SK-N-SH treated with all-trans-retinoic acid at 6 μM for 48 hours (cell line): ENCODE measurements at regions not wholly inside any gene's neighbourhood (a gene's known extent, or its start where the extent isn't known, plus 50 kb on each side); places are given as distances from the start of the nearest gene placed in this dataset.

Experiments
- ISL1 ChIP-seq: fragments of 250-450 bp; sonication (Bioruptor Pico); IDR thresholded peaks from 2 replicates; pipeline ENCODE4 v2.1.2; 2022; ENCODE audit warnings: mild to moderate bottlenecking, moderate library complexity
- PPARA ChIP-seq: fragments of 250-450 bp; sonication (Bioruptor Pico); IDR thresholded peaks from 2 replicates; pipeline ENCODE4 v1.5.0; 2020; ENCODE audit warnings: mild to moderate bottlenecking, borderline replicate concordance
- TCF4 ChIP-seq: fragments of 250-450 bp; sonication (Bioruptor Pico); IDR thresholded peaks from 2 replicates; pipeline ENCODE4 v1.8.0; 2021; ENCODE audit warnings: mild to moderate bottlenecking, moderate library complexity, borderline replicate concordance
- TOX ChIP-seq: fragments of 250-450 bp; sonication (Bioruptor Pico); IDR thresholded peaks from 2 replicates; pipeline ENCODE4 v1.8.0; 2021; ENCODE audit warnings: mild to moderate bottlenecking, moderate library complexity, borderline replicate concordance
- ZFP30 ChIP-seq: fragments of 450-650 bp; formaldehyde crosslinking; IDR thresholded peaks from 2 replicates; pipeline ENCODE4 v1.5.0; 2022; ENCODE audit warnings: mild to moderate bottlenecking, moderate library complexity
- TF ChIP-seq, protein P1 (sequence below): fragments of 250-450 bp; sonication (Bioruptor Pico); IDR thresholded peaks from 2 replicates; pipeline ENCODE4 v1.8.0; 2020; ENCODE audit warnings: mild to moderate bottlenecking, moderate library complexity, borderline replicate concordance
- TF ChIP-seq, protein P2 (sequence below): fragments of 250-450 bp; sonication (Bioruptor Pico); IDR thresholded peaks from 2 replicates; pipeline ENCODE4 v1.5.1; 2020; ENCODE audit warnings: low read depth, mild to moderate bottlenecking, moderate library complexity

DNA sequence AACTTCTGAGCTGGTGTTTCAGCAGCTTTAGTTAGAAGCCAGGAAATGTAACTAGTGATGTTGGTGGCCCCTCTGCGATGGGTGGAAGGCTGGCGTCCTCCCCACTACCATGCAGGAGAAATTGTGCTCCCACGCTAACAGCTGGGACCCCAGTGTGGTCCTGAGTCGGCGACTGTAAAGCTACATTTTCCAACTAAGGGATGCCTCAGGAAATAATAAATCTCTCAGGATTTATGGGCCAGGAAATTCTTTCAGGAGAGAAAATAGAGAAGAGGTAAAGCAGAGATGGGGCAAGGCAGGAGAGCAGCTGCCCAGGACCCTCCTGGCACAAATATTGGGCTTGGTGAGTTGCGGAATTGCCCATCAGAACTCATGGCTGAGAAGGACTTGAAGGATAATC, 186.9 kb downstream of the OPA1 start:
- TF ChIP-seq, protein P1, sequence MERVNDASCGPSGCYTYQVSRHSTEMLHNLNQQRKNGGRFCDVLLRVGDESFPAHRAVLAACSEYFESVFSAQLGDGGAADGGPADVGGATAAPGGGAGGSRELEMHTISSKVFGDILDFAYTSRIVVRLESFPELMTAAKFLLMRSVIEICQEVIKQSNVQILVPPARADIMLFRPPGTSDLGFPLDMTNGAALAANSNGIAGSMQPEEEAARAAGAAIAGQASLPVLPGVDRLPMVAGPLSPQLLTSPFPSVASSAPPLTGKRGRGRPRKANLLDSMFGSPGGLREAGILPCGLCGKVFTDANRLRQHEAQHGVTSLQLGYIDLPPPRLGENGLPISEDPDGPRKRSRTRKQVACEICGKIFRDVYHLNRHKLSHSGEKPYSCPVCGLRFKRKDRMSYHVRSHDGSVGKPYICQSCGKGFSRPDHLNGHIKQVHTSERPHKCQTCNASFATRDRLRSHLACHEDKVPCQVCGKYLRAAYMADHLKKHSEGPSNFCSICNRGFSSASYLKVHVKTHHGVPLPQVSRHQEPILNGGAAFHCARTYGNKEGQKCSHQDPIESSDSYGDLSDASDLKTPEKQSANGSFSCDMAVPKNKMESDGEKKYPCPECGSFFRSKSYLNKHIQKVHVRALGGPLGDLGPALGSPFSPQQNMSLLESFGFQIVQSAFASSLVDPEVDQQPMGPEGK, result no peak
- no peak for TF ChIP-seq ZFP30 (CRISPR knock-in tag)
- no peak for TF ChIP-seq TOX (CRISPR knock-in tag)
- no peak for TF ChIP-seq ISL1
- TF ChIP-seq, protein P2, sequence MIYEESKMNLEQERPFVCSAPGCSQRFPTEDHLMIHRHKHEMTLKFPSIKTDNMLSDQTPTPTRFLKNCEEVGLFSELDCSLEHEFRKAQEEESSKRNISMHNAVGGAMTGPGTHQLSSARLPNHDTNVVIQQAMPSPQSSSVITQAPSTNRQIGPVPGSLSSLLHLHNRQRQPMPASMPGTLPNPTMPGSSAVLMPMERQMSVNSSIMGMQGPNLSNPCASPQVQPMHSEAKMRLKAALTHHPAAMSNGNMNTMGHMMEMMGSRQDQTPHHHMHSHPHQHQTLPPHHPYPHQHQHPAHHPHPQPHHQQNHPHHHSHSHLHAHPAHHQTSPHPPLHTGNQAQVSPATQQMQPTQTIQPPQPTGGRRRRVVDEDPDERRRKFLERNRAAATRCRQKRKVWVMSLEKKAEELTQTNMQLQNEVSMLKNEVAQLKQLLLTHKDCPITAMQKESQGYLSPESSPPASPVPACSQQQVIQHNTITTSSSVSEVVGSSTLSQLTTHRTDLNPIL (CRISPR knock-in tag), result no peak
- TF ChIP-seq PPARA (CRISPR knock-in tag), result no peak
- no peak for TF ChIP-seq TCF4 (CRISPR knock-in tag)
